ENCODE measurements at regions not wholly inside any gene's neighbourhood (a gene's known extent, or its start where the extent isn't known, plus 50 kb on each side); places are given as distances from the start of the nearest gene placed in this dataset.
A peak's percentile ranks its signal among the peaks of the same experiment; 100 is the strongest.
"Not testable (repeated sequence)": the region's sequence is repeated elsewhere in the genome, so short reads cannot be mapped to it uniquely, and the experiment has no call there.

DNA sequence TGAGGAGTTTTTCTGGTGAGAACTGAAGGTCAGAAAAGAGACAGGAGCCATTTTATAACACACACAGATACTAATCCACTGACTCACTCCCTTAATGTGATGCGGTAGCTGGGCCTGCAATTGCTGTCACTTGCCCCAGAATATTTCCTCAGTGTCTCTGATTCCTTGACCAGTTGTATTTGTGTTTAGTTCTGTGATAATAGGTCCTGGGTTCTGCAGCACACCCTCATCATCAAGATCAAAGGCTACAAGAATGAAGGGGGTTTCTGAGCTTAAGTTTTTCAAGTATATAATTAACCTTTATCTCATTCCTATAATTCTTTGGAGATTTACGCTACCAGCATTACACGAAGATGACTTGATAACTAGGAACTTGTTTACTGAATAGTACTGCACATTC, 576.5 kb upstream of the CPXCR1 start:
- H3K4me1 ChIP-seq (ENCODE audit: insufficient read depth, low read length): no peaks in the 10 kb centered on the region
- intact Hi-C loops (cut with micrococcal nuclease; ENCODE audit: unreplicated experiment): no loop called here
- no peak for FAIRE-seq
- no peak overlapping the region for H3K27ac ChIP-seq (ENCODE audit: extremely low read length, insufficient read depth, low read length)
- H3K36me3 ChIP-seq (replicated peaks in 1 of 2; ENCODE audit: control insufficient read depth in 1 of 2, insufficient read depth in 2 of 2, low read length in 2 of 2): no peaks in the 10 kb centered on the region
- peak; percentile 1 for DNase-seq (ENCODE audit: low spot score)
- POLR2A ChIA-PET: no interaction called here
- H3K9me3 ChIP-seq (ENCODE audit: low read length): no peaks in the 10 kb centered on the region
- TF ChIP-seq MATR3 (CRISPR knock-in tag; IDR thresholded peaks at IDR 0.05): no peak
- ATAC-seq: no peak
- H3K9ac ChIP-seq (ENCODE audit: insufficient read depth, low read depth, low read length): no peak overlapping the region
- H4K20me1 ChIP-seq (ENCODE audit: insufficient read depth, low read length): no peaks in the 10 kb centered on the region
- no peak overlapping the region for H2AFZ ChIP-seq (ENCODE audit: low read length)
- CTCF ChIA-PET (ENCODE audit: low intra/inter-chr PET ratio, low total read pairs): no interaction called here
- H3K27me3 ChIP-seq (ENCODE audit: control insufficient read depth in 1 of 2, insufficient read depth in 2 of 2, low read length in 2 of 2): no peaks in the 10 kb centered on the region
- no peak overlapping the region for H3K4me2 ChIP-seq (ENCODE audit: low read depth, low read length)
- no TSS peak for BruUV-seq (replicated peaks)
- H3K79me2 ChIP-seq (ENCODE audit: insufficient read depth, low read length): no peaks in the 10 kb centered on the region
- H3K4me3 ChIP-seq (replicated peaks in 1 of 3; ENCODE audit: insufficient read depth in 1 of 3, low read depth in 2 of 3, low read length in 3 of 3): no peak overlapping the region
- in situ Hi-C loops (cut with HindIII; ENCODE audit: extremely low pct_ligation_motif_present, low pct_unique_long_range_greater_than_20kb): no loop called here
- WGBS (ENCODE audit: low lambda C conversion rate): 0% methylated on average over 3 of the region's 3 CpGs

DNA sequence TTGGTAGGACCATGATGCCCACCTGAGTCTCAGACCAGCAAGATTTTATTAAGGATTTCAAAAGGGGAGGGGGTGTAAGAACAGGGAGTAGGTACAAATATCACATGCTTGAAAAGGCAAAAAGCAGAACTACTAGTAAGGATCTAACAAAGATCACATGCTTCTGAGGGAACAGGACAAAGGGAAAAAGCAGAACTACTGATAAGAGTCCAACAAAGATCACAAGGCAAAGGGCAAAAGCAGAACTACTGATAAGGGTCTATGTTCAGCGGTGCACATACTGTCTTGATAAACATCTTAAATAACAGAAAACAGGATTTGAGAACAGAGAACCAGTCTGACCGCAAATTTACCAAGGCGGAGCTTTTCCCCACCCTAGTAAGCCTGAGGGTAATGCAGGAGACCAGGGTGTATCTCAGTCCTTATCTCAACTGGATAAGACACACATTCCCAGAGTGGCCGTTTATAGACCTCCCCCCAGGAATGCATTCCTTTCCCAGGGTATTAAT, 573.0 kb upstream of the CPXCR1 start:
- H3K79me2 ChIP-seq (ENCODE audit: insufficient read depth, low read length); H3K9ac ChIP-seq (ENCODE audit: insufficient read depth, low read depth, low read length); BruUV-seq (replicated peaks); intact Hi-C loops (cut with micrococcal nuclease; ENCODE audit: unreplicated experiment); H3K4me1 ChIP-seq (ENCODE audit: insufficient read depth, low read length); H3K4me2 ChIP-seq (ENCODE audit: low read depth, low read length); CTCF ChIA-PET (ENCODE audit: low intra/inter-chr PET ratio, low total read pairs); POLR2A ChIA-PET; in situ Hi-C loops (cut with HindIII; ENCODE audit: extremely low pct_ligation_motif_present, low pct_unique_long_range_greater_than_20kb); H3K27me3 ChIP-seq (ENCODE audit: control insufficient read depth in 1 of 2, insufficient read depth in 2 of 2, low read length in 2 of 2); DNase-seq (ENCODE audit: low spot score); H3K36me3 ChIP-seq (replicated peaks in 1 of 2; ENCODE audit: control insufficient read depth in 1 of 2, insufficient read depth in 2 of 2, low read length in 2 of 2); H2AFZ ChIP-seq (ENCODE audit: low read length); H3K9me3 ChIP-seq (ENCODE audit: low read length); H4K20me1 ChIP-seq (ENCODE audit: insufficient read depth, low read length); ATAC-seq; H3K27ac ChIP-seq (ENCODE audit: extremely low read length, insufficient read depth, low read length); H3K4me3 ChIP-seq (replicated peaks in 1 of 3; ENCODE audit: insufficient read depth in 1 of 3, low read depth in 2 of 3, low read length in 3 of 3): not testable (repeated sequence)
- peak; percentile 30 for FAIRE-seq
- 51% methylated on average over 3 of the region's 4 CpGs for WGBS (ENCODE audit: low lambda C conversion rate)

- no peak for FAIRE-seq
- H3K36me3 ChIP-seq (replicated peaks in 1 of 2; ENCODE audit: control insufficient read depth in 1 of 2, insufficient read depth in 2 of 2, low read length in 2 of 2): no peaks in the 10 kb centered on the region
- no peak overlapping the region for H3K9ac ChIP-seq (ENCODE audit: insufficient read depth, low read depth, low read length)
- no peak overlapping the region for H2AFZ ChIP-seq (ENCODE audit: low read length)
- intact Hi-C loops (cut with micrococcal nuclease; ENCODE audit: unreplicated experiment): no loop called here
- H3K79me2 ChIP-seq (ENCODE audit: insufficient read depth, low read length): no peaks in the 10 kb centered on the region
- ChIA-PET POLR2A (no interaction called here), CTCF (ENCODE audit: low intra/inter-chr PET ratio, low total read pairs) (no interaction called here)
- H3K9me3 ChIP-seq (ENCODE audit: low read length): no peaks in the 10 kb centered on the region
- BruUV-seq (replicated peaks): no TSS peak
- H3K4me1 ChIP-seq (ENCODE audit: insufficient read depth, low read length): no peaks in the 10 kb centered on the region
- no peak overlapping the region for H3K4me3 ChIP-seq (replicated peaks in 1 of 3; ENCODE audit: insufficient read depth in 1 of 3, low read depth in 2 of 3, low read length in 3 of 3)
- no peaks in the 10 kb centered on the region for H4K20me1 ChIP-seq (ENCODE audit: insufficient read depth, low read length)
- no peak for ATAC-seq
- H3K4me2 ChIP-seq (ENCODE audit: low read depth, low read length): no peak overlapping the region
- H3K27ac ChIP-seq (ENCODE audit: extremely low read length, insufficient read depth, low read length): no peak overlapping the region
- in situ Hi-C loops (cut with HindIII; ENCODE audit: extremely low pct_ligation_motif_present, low pct_unique_long_range_greater_than_20kb): no loop called here
- H3K27me3 ChIP-seq (ENCODE audit: control insufficient read depth in 1 of 2, insufficient read depth in 2 of 2, low read length in 2 of 2): no peaks in the 10 kb centered on the region
- WGBS (ENCODE audit: low lambda C conversion rate): 50% methylated on average over 2 of the region's 2 CpGs
- no peak for DNase-seq (ENCODE audit: low spot score)
- TF ChIP-seq, protein P1, sequence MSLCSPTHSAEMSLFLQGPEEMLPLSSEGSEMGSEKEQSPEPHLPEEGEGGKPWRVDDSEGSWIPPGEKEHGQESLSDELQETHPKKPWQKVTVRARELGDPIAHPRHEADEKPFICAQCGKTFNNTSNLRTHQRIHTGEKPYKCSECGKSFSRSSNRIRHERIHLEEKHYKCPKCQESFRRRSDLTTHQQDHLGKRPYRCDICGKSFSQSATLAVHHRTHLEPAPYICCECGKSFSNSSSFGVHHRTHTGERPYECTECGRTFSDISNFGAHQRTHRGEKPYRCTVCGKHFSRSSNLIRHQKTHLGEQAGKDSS (CRISPR knock-in tag; IDR thresholded peaks at IDR 0.05; ENCODE audit: borderline replicate concordance, low read depth): no peak
- no peak for TF ChIP-seq ELF4 (CRISPR knock-in tag; IDR thresholded peaks at IDR 0.05; ENCODE audit: borderline replicate concordance)
- no peak for TF ChIP-seq RNF2 (conservative IDR thresholded peaks at IDR 0.05; ENCODE audit: low read depth)
- TF ChIP-seq, protein P2, sequence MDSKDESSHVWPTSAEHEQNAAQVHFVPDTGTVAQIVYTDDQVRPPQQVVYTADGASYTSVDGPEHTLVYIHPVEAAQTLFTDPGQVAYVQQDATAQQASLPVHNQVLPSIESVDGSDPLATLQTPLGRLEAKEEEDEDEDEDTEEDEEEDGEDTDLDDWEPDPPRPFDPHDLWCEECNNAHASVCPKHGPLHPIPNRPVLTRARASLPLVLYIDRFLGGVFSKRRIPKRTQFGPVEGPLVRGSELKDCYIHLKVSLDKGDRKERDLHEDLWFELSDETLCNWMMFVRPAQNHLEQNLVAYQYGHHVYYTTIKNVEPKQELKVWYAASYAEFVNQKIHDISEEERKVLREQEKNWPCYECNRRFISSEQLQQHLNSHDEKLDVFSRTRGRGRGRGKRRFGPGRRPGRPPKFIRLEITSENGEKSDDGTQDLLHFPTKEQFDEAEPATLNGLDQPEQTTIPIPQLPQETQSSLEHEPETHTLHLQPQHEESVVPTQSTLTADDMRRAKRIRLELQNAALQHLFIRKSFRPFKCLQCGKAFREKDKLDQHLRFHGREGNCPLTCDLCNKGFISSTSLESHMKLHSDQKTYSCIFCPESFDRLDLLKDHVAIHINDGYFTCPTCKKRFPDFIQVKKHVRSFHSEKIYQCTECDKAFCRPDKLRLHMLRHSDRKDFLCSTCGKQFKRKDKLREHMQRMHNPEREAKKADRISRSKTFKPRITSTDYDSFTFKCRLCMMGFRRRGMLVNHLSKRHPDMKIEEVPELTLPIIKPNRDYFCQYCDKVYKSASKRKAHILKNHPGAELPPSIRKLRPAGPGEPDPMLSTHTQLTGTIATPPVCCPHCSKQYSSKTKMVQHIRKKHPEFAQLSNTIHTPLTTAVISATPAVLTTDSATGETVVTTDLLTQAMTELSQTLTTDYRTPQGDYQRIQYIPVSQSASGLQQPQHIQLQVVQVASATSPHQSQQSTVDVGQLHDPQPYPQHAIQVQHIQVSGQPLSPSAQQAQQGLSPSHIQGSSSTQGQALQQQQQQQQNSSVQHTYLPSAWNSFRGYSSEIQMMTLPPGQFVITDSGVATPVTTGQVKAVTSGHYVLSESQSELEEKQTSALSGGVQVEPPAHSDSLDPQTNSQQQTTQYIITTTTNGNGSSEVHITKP (CRISPR knock-in tag; IDR thresholded peaks at IDR 0.05; ENCODE audit: low read depth): no peak
- TF ChIP-seq MAFK (conservative IDR thresholded peaks at IDR 0.05 in 1 of 2, IDR thresholded peaks at IDR 0.05 in 1 of 2; ENCODE audit: low read length in 2 of 2): no peak
- TF ChIP-seq ZNF207 (IDR thresholded peaks at IDR 0.05; ENCODE audit: borderline replicate concordance): no peak
- no peak for TF ChIP-seq ZNF749 (CRISPR knock-in tag; IDR thresholded peaks at IDR 0.05; ENCODE audit: borderline replicate concordance)
These were observed 544.9 kb upstream of the CPXCR1 start for GRCh38 chrX:88202149-88202548.

All from HepG2 (cell line).